ENCODE measurements at regions not wholly inside any gene's neighbourhood (a gene's known extent, or its start where the extent isn't known, plus 50 kb on each side); places are given as distances from the start of the nearest gene placed in this dataset.
"Not testable (repeated sequence)": the region's sequence is repeated elsewhere in the genome, so short reads cannot be mapped to it uniquely, and the experiment has no call there.

DNA sequence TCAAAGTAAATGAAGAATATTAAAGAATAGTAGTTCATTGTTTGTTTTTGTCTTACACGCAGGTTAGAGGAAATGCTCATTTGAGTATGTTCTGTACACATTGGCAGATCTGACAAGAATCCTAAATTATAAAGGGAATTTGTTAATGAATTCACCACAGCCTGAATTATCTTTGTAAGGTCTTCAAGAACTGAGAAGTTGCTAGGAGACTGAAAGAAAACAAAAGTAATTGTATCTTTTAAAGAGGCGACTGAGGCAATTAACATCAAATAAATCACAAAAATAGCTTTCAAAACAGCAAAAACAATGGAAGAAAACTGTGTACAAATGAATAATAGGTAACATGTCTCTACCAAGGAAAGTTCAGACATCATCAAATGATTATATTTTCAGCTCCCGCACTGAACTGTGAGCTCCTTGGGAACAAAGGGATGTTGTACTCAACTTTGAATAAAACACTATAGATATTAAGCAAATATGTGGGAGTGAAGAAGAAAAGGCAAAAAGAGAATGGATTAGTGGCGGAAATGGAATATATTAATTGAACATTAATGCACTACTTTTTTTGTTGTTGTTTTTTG lies 51.7 kb upstream of the ATIC start:
- DNase-seq (ENCODE audit: low read depth, low spot score), result peak; percentile 30

DNA sequence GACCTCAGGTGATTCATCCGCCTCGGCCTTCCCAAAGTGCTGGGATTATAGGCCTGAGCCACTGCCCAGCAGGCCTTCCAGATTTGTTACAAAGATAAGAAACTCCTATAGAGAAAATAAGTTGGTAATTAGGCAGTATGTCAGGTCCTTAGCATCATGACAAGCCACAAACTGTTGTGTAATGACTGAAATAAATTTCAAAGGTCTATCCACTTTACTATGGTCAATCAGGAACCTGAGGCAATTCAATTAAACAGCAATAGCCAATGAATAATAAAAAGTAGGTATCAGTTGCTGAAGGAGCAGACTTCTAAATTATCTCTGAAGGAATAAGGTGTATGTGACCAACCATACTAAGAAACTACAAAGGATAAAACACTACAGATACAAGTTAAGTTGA lies 62.4 kb upstream of the ATIC start:
- no peak for DNase-seq (ENCODE audit: low read depth, low spot score)

DNA sequence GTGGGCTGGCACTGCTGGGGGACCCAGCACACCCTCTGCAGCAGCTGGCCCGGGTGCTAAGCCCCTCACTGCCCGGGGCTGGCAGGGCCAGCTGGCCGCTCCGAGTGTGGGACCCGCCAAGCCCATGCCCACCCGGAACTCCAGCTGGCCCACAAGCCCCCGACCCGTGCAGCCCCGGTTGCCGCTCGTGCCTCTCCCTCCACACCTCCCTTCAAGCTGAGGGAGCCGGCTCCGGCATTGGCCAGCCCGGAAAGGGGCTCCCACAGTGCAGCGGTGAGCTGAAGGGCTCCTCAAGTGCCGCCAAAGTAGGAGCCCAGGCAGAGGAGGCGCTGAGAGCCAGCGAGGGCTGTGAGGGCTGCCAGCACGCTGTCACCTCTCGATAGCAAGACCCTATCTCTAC lies 65.9 kb upstream of the ATIC start:
- DNase-seq (ENCODE audit: low read depth, low spot score), result not testable (repeated sequence)

DNA sequence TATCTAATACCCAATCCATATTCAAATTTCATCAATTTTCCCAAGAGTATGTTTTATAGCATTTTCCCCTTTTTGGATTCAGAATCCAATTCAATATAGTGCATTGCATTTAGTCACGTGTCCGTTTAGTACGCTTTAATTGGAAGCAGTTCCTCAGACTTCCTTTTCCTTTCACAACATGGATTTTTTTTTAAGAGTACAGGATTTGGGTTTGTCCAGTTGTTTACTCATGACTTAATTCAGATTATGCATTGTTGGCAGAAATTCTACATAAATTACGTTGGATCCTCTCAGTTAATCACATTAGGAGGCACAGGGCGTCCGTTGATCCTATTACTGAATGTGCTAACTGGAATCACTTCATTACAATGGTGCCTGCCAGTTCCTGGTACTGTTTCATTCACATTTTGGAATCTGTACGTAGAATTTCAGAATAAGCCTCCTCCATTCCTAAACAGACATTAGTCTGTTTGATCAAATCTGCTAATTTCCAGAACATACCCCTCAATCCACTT lies 70.0 kb upstream of the ATIC start:
- DNase-seq (ENCODE audit: low read depth, low spot score), result peak; percentile 61

DNA sequence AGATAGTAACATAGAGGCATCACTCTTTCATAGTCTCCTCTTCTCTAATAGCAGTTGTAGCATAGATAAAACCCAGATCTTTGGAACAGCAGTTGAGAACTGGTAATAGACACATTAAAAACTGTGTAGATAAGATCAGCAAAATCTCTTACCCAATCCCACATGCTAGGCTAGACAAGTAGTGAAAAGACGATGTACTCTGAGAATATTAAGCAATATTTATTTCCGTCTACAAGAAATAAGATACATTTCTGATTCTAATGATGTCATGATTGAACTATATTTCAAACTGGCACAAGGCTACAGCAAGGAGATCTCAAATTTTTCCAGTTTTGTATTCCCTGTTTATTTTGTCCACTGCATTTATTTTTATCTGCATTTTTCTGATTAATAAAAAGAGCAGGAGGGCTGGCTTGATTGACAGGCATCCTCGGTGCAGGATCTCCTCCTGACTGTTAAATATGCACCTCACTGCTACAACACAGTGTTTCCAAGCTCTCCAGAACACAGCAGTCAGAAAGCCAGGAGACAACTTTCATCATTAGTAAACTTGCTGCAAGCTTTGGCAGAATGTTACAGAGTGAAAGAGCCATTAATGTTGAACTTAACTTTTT lies 73.3 kb upstream of the ATIC start:
- DNase-seq (ENCODE audit: low read depth, low spot score), result no peak

- DNase-seq (ENCODE audit: low read depth, low spot score), result no peak
Measured at GRCh38 chr2:215236131-215236530, 75.7 kb upstream of the ATIC start.

GRCh38 chr2:215220221-215220620 lies 81.8 kb upstream of the ABCA12 start:
- not testable (repeated sequence) for DNase-seq (ENCODE audit: low read depth, low spot score)

DNA sequence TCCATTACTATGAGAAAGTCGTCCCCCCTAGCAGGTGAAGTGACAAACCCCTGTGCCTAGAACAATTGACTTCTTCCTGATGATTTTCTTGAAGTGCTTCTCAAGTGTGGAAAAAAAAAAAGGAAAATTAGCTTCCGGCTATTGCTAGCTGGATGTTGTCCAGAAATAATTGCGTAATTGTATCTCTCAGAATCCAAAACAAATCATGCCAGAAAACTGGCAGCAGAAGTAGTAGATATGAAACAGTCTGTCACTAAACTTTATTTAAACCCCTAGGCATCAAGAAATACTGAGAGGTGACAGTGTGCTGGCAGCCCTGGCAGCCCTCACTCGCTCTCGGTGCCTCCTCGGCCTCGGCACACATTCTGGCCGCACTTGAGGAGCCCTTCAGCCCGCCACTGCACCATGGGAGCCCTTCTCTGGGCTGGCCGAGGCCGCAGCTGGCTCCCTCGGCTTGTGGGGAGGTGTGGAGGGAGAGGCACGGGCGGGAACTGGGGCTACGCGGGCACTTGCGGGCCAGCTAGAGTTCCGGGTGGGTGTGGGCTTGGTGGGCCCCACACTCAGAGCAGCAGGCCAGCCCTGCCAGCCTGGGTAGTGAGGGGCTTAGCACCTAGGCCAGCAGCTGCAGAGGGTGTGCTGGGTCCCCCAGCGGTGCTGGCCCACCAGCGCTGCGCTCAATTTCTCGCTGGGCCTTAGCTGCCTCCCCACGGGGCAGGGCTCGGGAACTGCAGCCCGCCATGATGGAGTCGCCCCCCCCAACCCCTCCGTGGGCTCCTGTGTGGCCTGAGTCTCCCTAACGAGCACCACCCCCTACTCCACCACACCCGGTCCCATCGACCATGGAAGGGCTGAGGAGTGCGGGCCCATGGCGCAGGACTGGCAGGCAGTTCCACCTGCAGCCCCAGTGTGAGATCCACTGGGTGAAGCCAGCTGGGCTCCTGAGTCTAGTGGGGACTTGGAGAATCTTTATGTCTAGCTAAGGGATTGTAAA lies 80.5 kb upstream of the ABCA12 start:
- DNase-seq (ENCODE audit: low read depth, low spot score), result no peak

DNA sequence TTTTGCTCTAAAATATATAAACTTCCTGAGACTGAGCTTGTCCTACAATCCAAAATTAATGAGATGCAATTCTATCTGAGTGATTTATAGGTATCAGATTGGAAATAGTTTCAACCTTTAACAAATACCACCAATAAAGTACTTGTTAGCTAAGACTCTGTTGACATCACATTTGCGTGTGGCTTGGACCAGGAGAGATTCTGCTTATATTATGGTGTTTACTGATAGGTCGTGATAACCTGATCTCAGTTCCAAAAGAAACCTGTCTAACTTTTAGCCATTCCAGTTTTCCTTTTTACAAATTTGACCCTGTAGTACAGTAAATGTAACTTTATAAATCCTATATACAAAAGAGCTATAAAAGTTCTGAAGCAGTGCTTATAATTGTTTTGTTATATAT lies 78.4 kb upstream of the ABCA12 start:
- DNase-seq (ENCODE audit: low read depth, low spot score), result no peak

- DNase-seq (ENCODE audit: low read depth, low spot score), result no peak
Measured at GRCh38 chr2:215215637-215216036, 77.2 kb upstream of the ABCA12 start.

DNA sequence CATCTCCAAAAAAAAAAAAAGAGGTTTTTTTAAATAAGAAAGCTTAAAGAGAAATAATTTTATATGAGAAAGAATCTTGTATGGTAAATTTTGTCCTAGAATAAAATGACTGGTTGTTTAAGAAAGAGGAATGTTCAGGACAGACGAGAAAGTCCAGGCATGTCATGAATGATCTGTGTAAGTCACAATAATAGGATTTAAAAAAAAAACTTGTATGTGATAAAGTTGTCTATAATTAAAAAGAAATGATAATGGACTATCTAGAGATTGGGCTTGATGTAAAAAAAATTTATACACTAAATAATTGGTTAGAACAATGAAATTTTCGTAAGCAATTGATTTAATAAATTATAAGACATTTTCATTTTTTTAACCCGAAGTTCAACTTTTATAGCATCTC lies 71.7 kb upstream of the ABCA12 start:
- no peak for DNase-seq (ENCODE audit: low read depth, low spot score)

DNA sequence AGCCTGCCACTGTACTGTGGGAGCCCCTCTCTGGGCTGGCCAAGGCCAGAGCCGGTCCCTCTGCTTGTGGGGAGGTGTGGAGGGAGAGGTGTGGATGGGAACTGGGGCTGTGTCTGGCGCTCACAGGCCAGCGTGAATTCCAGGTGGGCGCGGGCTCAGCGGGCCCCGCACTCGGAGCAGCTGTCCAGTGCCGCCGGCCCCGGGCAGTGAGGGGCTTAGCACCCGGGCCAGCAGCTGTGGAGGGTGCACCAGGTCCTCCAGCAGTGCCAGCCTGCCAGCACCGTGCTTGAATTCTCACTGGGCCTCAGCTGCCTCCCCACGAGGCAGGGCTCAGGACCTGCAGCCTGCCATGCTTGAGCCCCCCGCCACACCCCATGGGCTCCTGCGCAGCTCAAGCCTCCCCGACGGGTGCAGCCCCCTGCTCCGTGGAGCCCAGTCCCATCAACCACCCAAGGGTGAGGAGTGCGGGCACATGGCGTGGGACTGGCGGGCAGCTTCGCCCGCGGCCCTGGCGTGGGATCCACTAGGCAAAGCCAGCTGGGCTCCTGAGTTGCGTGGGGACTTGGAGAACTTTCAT lies 69.5 kb upstream of the ABCA12 start:
- no peak for DNase-seq (ENCODE audit: low read depth, low spot score)

DNA sequence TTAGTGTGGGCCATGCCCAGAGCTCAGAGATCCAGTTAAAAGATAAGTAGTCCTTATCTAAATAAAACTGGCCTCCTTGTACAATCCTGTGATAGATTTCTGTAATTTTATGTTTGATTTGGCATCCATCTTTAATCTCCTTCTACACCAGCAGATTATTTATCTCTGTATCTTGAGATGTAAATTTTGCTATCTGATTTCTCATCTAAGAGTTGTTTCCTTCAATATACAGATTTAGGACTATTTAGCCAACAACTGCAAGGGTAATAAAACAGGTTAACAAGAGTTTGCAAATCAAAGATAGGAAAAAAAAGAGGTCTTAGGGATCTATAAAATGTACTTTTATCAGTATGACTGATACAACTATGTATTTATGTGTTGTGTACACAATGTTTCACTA lies 68.6 kb upstream of the ABCA12 start:
- DNase-seq (ENCODE audit: low read depth, low spot score), result no peak

DNA sequence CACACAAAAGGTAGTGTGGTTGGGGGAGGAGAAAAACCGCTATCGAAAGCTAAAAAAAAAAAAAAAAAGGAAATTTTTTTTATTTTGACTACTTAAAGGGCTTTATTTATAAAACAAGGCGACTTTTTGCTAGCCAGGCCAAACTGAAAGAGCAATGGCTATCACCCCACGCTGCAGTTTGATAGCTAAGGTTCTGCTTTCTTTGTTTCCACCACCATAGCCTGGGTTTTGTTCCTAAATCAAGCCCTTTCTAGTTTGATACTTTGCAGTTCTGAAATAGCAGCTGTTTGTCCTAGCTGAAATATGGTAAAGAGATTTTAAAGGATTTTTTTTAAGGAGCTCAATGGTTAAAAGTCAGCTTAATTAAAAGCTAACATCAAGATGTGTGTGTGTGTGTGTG lies 67.4 kb upstream of the ABCA12 start:
- no peak for DNase-seq (ENCODE audit: low read depth, low spot score)

- no peak for DNase-seq (ENCODE audit: low read depth, low spot score)
Measured at GRCh38 chr2:215191477-215191876, 53.1 kb upstream of the ABCA12 start.

GRCh38 chr2:215190588-215190987 lies 52.2 kb upstream of the ABCA12 start:
- DNase-seq (ENCODE audit: low read depth, low spot score), result no peak

DNA sequence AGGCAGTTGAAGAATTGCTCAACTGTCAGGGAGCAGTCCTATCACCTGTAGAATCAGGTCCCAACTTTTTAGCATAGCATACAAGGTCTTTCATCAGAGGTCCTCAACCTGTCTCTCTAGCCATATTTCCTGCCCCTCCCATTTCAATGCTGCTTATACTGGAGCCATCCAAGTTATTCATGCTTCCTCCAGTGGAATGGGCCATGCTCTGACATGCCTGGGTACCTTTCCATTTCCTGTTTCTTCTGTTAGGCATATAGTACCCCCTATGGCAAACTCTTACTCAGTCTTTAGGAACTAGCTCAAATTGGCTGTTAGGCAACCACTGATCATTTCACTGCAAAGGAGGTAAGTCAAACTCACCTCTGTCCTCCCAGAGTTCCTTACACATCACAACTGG lies 51.0 kb upstream of the ABCA12 start:
- no peak for DNase-seq (ENCODE audit: low read depth, low spot score)
